ENCODE measurements at regions not wholly inside any gene's neighbourhood (a gene's known extent, or its start where the extent isn't known, plus 50 kb on each side); places are given as distances from the start of the nearest gene placed in this dataset.

- no peak for DNase-seq (ENCODE audit: low read depth in 1 of 2, low spot score in 1 of 2)
- Histone ChIP-seq H3K27me3 (no peaks in the 10 kb centered on the region), H3K9me3 (ENCODE audit: low read depth) (no peaks in the 10 kb centered on the region), H3K36me3 (no peaks in the 10 kb centered on the region), H3K27ac (no peak overlapping the region), H3K4me3 (no peak overlapping the region), H3K4me1 (ENCODE audit: low read depth) (no peaks in the 10 kb centered on the region)
- no peak for TF ChIP-seq CTCF (IDR thresholded peaks at IDR 0.05; ENCODE audit: low read depth, low read length)
Observed at GRCh38 chr2:155020246-155020645, 321.8 kb downstream of the KCNJ3 start.

GRCh38 chr2:155010925-155011324 is 312.4 kb downstream of the KCNJ3 start:
- Histone ChIP-seq H3K27me3 (no peaks in the 10 kb centered on the region), H3K4me1 (ENCODE audit: low read depth) (no peaks in the 10 kb centered on the region), H3K27ac (no peak overlapping the region), H3K4me3 (no peak overlapping the region), H3K36me3 (no peaks in the 10 kb centered on the region), H3K9me3 (ENCODE audit: low read depth) (no peaks in the 10 kb centered on the region)
- no peak for DNase-seq (ENCODE audit: low read depth in 1 of 2, low spot score in 1 of 2)
- no peak for TF ChIP-seq CTCF (IDR thresholded peaks at IDR 0.05; ENCODE audit: low read depth, low read length)

- Histone ChIP-seq H3K27ac (no peak overlapping the region), H3K27me3 (no peaks in the 10 kb centered on the region), H3K9me3 (ENCODE audit: low read depth) (no peaks in the 10 kb centered on the region), H3K4me1 (ENCODE audit: low read depth) (no peaks in the 10 kb centered on the region), H3K36me3 (no peaks in the 10 kb centered on the region), H3K4me3 (no peak overlapping the region)
- DNase-seq (ENCODE audit: low read depth in 1 of 2, low spot score in 1 of 2) = no peak
- no peak for TF ChIP-seq CTCF (IDR thresholded peaks at IDR 0.05; ENCODE audit: low read depth, low read length)
Observed at GRCh38 chr2:154995361-154995760, 296.9 kb downstream of the KCNJ3 start.

- Histone ChIP-seq H3K4me1 (ENCODE audit: low read depth) (no peaks in the 10 kb centered on the region), H3K4me3 (no peak overlapping the region), H3K27ac (no peak overlapping the region), H3K9me3 (ENCODE audit: low read depth) (no peaks in the 10 kb centered on the region), H3K27me3 (no peaks in the 10 kb centered on the region), H3K36me3 (no peaks in the 10 kb centered on the region)
- no peak for TF ChIP-seq CTCF (IDR thresholded peaks at IDR 0.05; ENCODE audit: low read depth, low read length)
- DNase-seq (ENCODE audit: low read depth in 1 of 2, low spot score in 1 of 2) = no peak
Observed at GRCh38 chr2:154992826-154993225, 294.3 kb downstream of the KCNJ3 start.

- TF ChIP-seq CTCF (IDR thresholded peaks at IDR 0.05; ENCODE audit: low read depth, low read length) = no peak
- DNase-seq (ENCODE audit: low read depth in 1 of 2, low spot score in 1 of 2) = no peak
- H3K27ac ChIP-seq = no peak overlapping the region
- no peaks in the 10 kb centered on the region for H3K9me3 ChIP-seq (ENCODE audit: low read depth)
- H3K36me3 ChIP-seq = no peaks in the 10 kb centered on the region
- H3K27me3 ChIP-seq = no peaks in the 10 kb centered on the region
- H3K4me3 ChIP-seq = no peak overlapping the region
- peaks cover 14% of the 10 kb centered on the region for H3K4me1 ChIP-seq (ENCODE audit: low read depth)
Observed at GRCh38 chr2:154978710-154979109, 280.2 kb downstream of the KCNJ3 start.

GRCh38 chr2:154978244-154978643 is 279.7 kb downstream of the KCNJ3 start:
- no peaks in the 10 kb centered on the region for H3K27me3 ChIP-seq

More at GRCh38 chr2:154978244-154978643, 279.7 kb downstream of the KCNJ3 start:
- Histone ChIP-seq H3K36me3 (no peaks in the 10 kb centered on the region), H3K4me3 (no peak overlapping the region), H3K4me1 (ENCODE audit: low read depth) (peaks cover 9% of the 10 kb centered on the region), H3K9me3 (ENCODE audit: low read depth) (no peaks in the 10 kb centered on the region), H3K27ac (no peak overlapping the region)
- no peak for TF ChIP-seq CTCF (IDR thresholded peaks at IDR 0.05; ENCODE audit: low read depth, low read length)
- DNase-seq (ENCODE audit: low read depth in 1 of 2, low spot score in 1 of 2) = no peak

Data from cardiac muscle cell (in vitro differentiated cells and primary cell).